Right atrium auricular region (tissue), 2 donors: ENCODE measurements at regions not wholly inside any gene's neighbourhood (a gene's known extent, or its start where the extent isn't known, plus 50 kb on each side); places are given as distances from the start of the nearest gene placed in this dataset.

Experiments used
- DNase-seq: peaks from one replicate; pipeline ENCODE4 v3.0.0-alpha.2; 2019; ENCODE audit warnings: low spot score
- H3K27ac ChIP-seq, 2 donors: fragments of 200-600 bp; sonication (generic); 1 replicate in 1 of 2; 2 replicates in 1 of 2; pipeline ENCODE4 v1.5.1; 2016 to 2019
- H3K27me3 ChIP-seq, 2 donors: fragments of 200-600 bp; sonication (generic); one replicate each; pipeline versions ENCODE4 v1.5.1 to v1.6.0; 2017 to 2019
- H3K36me3 ChIP-seq: fragments of 200-600 bp; sonication (generic); one replicate; pipeline ENCODE4 v1.5.1; 2016
- H3K4me1 ChIP-seq, 2 donors: fragments of 200-600 bp; sonication (generic); one replicate each; pipeline versions ENCODE4 v1.5.1 to v1.6.0; 2017 to 2019
- H3K4me3 ChIP-seq, 2 donors: fragments of 200-600 bp; sonication (generic); 1 replicate in 1 of 2; 2 replicates in 1 of 2; pipeline ENCODE4 v1.5.1; 2017 to 2019; ENCODE audit warnings: mild to moderate bottlenecking in 1 of 2, moderate library complexity in 1 of 2
- H3K9me3 ChIP-seq, 2 donors: fragments of 200-600 bp; sonication (generic); one replicate each; pipeline ENCODE4 v1.5.1; 2019
- CTCF ChIP-seq, 2 donors: fragments of 200-600 bp; sonication (generic); IDR thresholded peaks; one replicate each; pipeline ENCODE4 v1.5.1; 2019; ENCODE audit warnings: antibody characterized with exemption in 2 of 2

- Histone ChIP-seq H3K27me3 (no peaks in the 10 kb centered on the region), H3K9me3 (no peaks in the 10 kb centered on the region), H3K27ac (no peak overlapping the region), H3K36me3 (no peaks in the 10 kb centered on the region), H3K4me3 (no peak overlapping the region), H3K4me1 (peaks cover 0 to 30% of the 10 kb centered on the region in 2 donors)
- DNase-seq, result no peak
- TF ChIP-seq CTCF (IDR thresholded peaks at IDR 0.05), result no peak
Observed at GRCh38 chr5:68418201-68418600, 202.6 kb downstream of the PIK3R1 start.

- H3K9me3 ChIP-seq, result no peaks in the 10 kb centered on the region
- no peak for DNase-seq
- peaks cover 0 to 30% of the 10 kb centered on the region in 2 donors for H3K4me1 ChIP-seq
- no peak overlapping the region for H3K4me3 ChIP-seq
- no peaks in the 10 kb centered on the region for H3K27me3 ChIP-seq
- H3K36me3 ChIP-seq, result no peaks in the 10 kb centered on the region
- no peak overlapping the region for H3K27ac ChIP-seq
- no peak for TF ChIP-seq CTCF (IDR thresholded peaks at IDR 0.05)
Observed at GRCh38 chr5:68418680-68419079, 203.1 kb downstream of the PIK3R1 start.

- peaks cover 0 to 30% of the 10 kb centered on the region in 2 donors for H3K4me1 ChIP-seq
- no peak overlapping the region for H3K27ac ChIP-seq
- no peaks in the 10 kb centered on the region for H3K36me3 ChIP-seq
- TF ChIP-seq CTCF (IDR thresholded peaks at IDR 0.05), result no peak
- H3K27me3 ChIP-seq, result no peaks in the 10 kb centered on the region
- DNase-seq, result no peak
- H3K9me3 ChIP-seq, result no peaks in the 10 kb centered on the region
- no peak overlapping the region for H3K4me3 ChIP-seq
Observed at GRCh38 chr5:68419081-68419636, 203.6 kb downstream of the PIK3R1 start.

DNA sequence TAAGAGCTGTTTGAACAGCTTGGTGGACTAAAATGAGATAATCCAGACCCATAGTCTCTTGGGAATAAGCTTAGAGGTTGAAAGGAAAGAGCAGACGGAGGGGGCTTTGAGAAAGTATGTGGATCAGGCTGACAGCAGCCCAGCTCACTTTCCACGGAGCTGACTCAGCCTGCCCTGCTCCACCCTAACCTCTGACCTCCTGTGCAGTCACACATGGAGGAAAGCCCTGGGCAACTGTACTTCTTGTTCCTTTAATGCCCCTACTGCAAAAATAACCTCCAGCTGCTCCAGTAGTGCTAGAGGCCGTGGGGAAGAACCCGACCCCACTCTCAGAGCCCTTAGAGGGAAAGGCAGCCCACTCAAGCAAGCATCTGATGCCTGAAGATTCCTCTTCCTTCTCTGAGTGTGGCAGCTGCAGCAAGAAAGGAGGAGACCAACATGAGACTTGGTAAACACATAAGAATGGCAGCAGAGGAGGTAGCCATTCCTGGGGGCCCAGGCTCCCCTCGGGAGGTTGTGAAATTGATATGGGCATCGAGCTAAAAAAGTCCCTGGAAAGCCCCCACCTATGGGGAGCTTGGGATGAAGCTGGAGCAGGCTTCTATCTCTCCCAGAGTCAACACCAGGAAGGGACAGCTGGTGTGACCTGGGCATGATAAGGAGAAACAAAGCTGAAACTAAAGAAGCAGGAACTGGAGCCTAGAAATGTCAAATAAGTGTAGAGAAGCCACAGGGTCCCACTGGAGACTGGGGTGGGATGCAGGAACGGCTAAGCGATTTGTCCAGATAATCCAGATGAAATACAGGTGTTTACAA lies 204.3 kb downstream of the PIK3R1 start:
- Histone ChIP-seq H3K36me3 (no peaks in the 10 kb centered on the region), H3K27ac (no peak overlapping the region), H3K4me3 (no peak overlapping the region), H3K4me1 (peaks cover 0 to 30% of the 10 kb centered on the region in 2 donors), H3K9me3 (no peaks in the 10 kb centered on the region), H3K27me3 (no peaks in the 10 kb centered on the region)
- no peak for DNase-seq
- TF ChIP-seq CTCF (IDR thresholded peaks at IDR 0.05), result no peak

- H3K4me1 ChIP-seq, result peaks cover 0 to 22% of the 10 kb centered on the region in 2 donors
- no peak overlapping the region for H3K4me3 ChIP-seq
- H3K27ac ChIP-seq, result no peak overlapping the region
- DNase-seq, result no peak
- no peaks in the 10 kb centered on the region for H3K9me3 ChIP-seq
- no peak for TF ChIP-seq CTCF (IDR thresholded peaks at IDR 0.05)
- H3K27me3 ChIP-seq, result no peaks in the 10 kb centered on the region
- H3K36me3 ChIP-seq, result no peaks in the 10 kb centered on the region
Observed at GRCh38 chr5:68420476-68421344, 205.2 kb downstream of the PIK3R1 start.
